Chondrocyte (in vitro differentiated cells): ENCODE measurements at regions not wholly inside any gene's neighbourhood (a gene's known extent, or its start where the extent isn't known, plus 50 kb on each side); places are given as distances from the start of the nearest gene placed in this dataset.

ENCODE experiments used
- DNase-seq: peaks from one replicate; pipeline ENCODE4 v3.0.0; 2021; ENCODE audit warnings: mixed read lengths, low spot score
- H3K27ac Mint-ChIP-seq: one replicate; pipeline ENCODE4 v1.8.0; 2021; ENCODE audit warnings: mild to moderate bottlenecking, moderate library complexity, mixed read lengths; ENCODE audit not compliant: unreplicated experiment
- H3K27me3 Mint-ChIP-seq: 2 replicates; pipeline ENCODE4 v1.8.0; 2021; ENCODE audit warnings: low read depth, mixed read lengths
- H3K36me3 Mint-ChIP-seq: 2 replicates; pipeline ENCODE4 v1.8.0; 2021; ENCODE audit warnings: low read depth, mixed read lengths
- H3K4me1 Mint-ChIP-seq: 2 replicates; pipeline ENCODE4 v1.8.0; 2021; ENCODE audit warnings: low read depth, mild to moderate bottlenecking, mixed read lengths
- H3K4me3 Mint-ChIP-seq: one replicate; pipeline ENCODE4 v1.8.0; 2021; ENCODE audit warnings: mild to moderate bottlenecking, moderate library complexity, mixed read lengths; ENCODE audit not compliant: unreplicated experiment
- H3K9me3 Mint-ChIP-seq: 2 replicates; pipeline ENCODE4 v1.8.0; 2021; ENCODE audit warnings: low read depth, mixed read lengths
- TF ChIP-seq, protein P1 (sequence below): fragments of 200-600 bp; sonication (generic); IDR thresholded peaks from 2 replicates; pipeline ENCODE4 v1.5.0; 2021; ENCODE audit warnings: antibody characterized with exemption, mild to moderate bottlenecking, moderate library complexity

DNA sequence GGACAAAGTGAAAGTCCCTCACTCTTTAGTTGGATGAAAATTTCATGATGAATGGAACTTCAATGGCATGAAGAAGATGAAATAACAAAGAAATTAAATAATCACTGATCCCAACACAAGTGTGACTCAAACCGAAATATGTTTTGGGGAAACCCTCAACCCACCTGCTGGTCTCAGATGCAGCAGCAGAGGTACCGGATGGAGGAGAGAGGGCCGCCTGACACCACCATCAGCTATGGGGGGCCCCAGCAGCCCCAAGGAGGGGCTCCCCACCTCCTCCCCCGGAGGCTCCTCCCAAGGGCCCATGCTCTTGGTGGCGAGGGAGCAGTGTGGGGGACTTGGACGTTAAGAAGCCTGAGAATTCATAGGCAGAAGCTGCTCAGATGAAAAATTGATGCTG lies 137.2 kb upstream of the ADARB2 start:
- no peak overlapping the region for H3K27ac Mint-ChIP-seq
- H3K27me3 Mint-ChIP-seq, result peaks cover 23% of the 10 kb centered on the region
- TF ChIP-seq, protein P1, sequence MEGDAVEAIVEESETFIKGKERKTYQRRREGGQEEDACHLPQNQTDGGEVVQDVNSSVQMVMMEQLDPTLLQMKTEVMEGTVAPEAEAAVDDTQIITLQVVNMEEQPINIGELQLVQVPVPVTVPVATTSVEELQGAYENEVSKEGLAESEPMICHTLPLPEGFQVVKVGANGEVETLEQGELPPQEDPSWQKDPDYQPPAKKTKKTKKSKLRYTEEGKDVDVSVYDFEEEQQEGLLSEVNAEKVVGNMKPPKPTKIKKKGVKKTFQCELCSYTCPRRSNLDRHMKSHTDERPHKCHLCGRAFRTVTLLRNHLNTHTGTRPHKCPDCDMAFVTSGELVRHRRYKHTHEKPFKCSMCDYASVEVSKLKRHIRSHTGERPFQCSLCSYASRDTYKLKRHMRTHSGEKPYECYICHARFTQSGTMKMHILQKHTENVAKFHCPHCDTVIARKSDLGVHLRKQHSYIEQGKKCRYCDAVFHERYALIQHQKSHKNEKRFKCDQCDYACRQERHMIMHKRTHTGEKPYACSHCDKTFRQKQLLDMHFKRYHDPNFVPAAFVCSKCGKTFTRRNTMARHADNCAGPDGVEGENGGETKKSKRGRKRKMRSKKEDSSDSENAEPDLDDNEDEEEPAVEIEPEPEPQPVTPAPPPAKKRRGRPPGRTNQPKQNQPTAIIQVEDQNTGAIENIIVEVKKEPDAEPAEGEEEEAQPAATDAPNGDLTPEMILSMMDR, result no peak
- no peak for DNase-seq
- no peak overlapping the region for H3K4me3 Mint-ChIP-seq
- peaks cover 6% of the 10 kb centered on the region for H3K36me3 Mint-ChIP-seq
- peaks cover 10% of the 10 kb centered on the region for H3K9me3 Mint-ChIP-seq
- no peaks in the 10 kb centered on the region for H3K4me1 Mint-ChIP-seq

DNA sequence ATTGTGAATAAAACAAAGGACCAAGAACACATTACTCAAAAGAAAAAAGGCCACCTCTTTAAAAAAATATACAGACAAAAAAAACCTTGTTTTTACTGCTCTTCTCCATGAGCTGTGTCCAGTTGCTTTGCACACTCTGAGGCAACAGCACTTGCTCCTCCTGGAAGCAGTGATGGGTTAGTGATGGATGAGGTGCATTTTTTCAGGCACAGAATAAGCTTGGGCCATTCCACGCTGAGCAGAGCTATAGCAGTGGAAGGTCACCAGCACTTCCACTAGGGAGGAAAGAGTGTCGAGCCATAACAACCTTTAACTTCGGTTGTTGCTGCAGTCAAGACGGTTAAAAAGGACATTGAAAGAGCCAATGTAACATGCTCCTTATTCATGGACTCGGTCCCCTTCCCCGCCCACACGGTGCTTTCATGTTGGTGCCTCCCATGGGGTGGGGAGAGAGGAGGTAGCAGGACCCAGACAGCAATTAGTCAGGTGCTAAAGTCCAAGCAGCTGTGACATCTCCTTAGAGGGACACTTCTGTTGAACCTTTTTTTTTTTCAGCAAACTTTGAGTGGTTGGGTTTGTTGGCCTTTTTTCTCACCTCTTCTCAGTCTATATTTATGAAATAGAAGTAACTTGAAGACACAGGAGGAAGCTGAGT lies 136.5 kb upstream of the ADARB2 start:
- Mint-ChIP-seq H3K27ac (no peak overlapping the region), H3K4me1 (no peaks in the 10 kb centered on the region), H3K4me3 (no peak overlapping the region), H3K9me3 (peaks cover 10% of the 10 kb centered on the region), H3K36me3 (peaks cover 6% of the 10 kb centered on the region), H3K27me3 (peaks cover 27% of the 10 kb centered on the region)
- TF ChIP-seq, protein P1, result no peak
- no peak for DNase-seq

DNA sequence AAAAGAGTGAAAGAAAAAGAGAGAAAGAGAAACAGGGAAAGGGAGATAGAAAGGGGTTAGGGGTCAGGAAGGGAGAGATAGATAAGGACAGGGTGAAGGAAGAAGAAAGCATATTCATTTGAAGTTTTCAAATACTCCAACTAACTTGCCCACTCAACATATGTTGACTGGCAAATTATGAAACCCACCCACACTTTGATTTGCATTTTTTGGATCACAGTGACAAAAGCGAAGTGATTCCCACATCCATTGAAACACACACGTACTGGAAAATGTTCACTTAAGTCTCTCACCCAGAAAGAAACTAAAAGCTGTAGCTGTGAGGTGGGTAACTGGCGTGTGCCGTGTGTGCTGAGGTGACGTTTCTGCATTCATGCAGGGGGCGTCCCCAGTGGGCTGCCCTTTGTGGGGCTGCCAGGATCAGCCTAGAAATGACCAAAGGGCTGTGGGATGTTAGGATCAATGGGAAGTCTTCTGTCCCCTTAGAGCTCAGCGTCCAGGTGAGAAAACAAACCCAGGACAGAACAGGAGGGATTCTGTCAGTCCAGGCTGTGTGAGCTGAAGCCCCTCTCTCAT lies 134.9 kb upstream of the ADARB2 start:
- TF ChIP-seq, protein P1, result no peak
- Mint-ChIP-seq H3K27ac (no peak overlapping the region), H3K4me1 (no peaks in the 10 kb centered on the region), H3K9me3 (peaks cover 10% of the 10 kb centered on the region), H3K4me3 (no peak overlapping the region), H3K36me3 (peaks cover 6% of the 10 kb centered on the region), H3K27me3 (peaks cover 28% of the 10 kb centered on the region)
- no peak for DNase-seq

DNA sequence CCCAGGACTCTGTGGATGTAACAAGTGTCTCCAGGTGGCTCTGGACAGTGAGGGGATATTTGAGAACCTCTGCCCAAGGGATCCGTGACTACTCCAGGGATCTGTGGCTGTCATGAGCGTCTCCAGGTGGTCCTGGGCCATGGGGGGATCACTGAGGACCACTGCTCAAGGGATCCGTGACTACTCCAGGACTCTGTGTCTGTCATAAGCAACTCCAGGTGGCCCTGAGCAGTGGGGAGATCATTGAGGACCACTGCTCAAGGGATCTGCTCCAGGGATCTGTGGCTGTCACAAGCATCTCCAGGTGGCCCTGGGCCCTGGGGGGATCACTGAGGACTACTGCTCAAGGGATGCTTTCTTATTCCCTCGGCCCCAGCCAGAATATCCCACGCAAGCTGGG lies 133.2 kb upstream of the ADARB2 start:
- no peak for DNase-seq
- Mint-ChIP-seq H3K27me3 (peaks cover 26% of the 10 kb centered on the region), H3K27ac (no peak overlapping the region), H3K9me3 (peaks cover 6% of the 10 kb centered on the region), H3K36me3 (peaks cover 4% of the 10 kb centered on the region), H3K4me3 (no peak overlapping the region), H3K4me1 (no peaks in the 10 kb centered on the region)
- TF ChIP-seq, protein P1, result no peak

DNA sequence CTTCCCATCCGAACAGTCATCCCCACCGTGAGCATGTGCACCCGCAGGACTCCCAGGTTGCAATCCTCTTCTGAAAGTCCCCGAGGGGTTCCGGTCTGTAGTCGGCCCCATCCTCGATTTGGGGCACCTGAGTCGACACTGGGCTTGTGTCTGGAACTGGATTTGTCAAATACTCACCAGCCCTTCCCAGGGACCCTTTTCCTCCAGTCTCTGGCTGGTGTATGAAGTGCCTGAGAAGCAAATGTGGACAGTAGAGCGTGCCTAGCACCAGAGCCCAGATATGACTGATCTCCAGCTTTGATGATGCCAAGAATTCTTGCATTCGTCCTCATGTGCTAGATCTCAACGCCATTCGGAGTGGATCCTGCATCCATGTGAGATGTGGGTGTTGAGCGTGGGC lies 132.5 kb upstream of the ADARB2 start:
- H3K27me3 Mint-ChIP-seq, result peaks cover 20% of the 10 kb centered on the region

More for the DNA sequence above, 132.5 kb upstream of the ADARB2 start:
- no peak for DNase-seq
- no peaks in the 10 kb centered on the region for H3K4me1 Mint-ChIP-seq
- TF ChIP-seq, protein P1, result no peak
- H3K4me3 Mint-ChIP-seq, result no peak overlapping the region
- H3K27ac Mint-ChIP-seq, result no peak overlapping the region
- H3K36me3 Mint-ChIP-seq, result no peaks in the 10 kb centered on the region
- peaks cover 5% of the 10 kb centered on the region for H3K9me3 Mint-ChIP-seq
